Heart right ventricle (tissue), 16 donors: ENCODE measurements at regions not wholly inside any gene's neighbourhood (a gene's known extent, or its start where the extent isn't known, plus 50 kb on each side); places are given as distances from the start of the nearest gene placed in this dataset.
"Not testable (repeated sequence)": the region's sequence is repeated elsewhere in the genome, so short reads cannot be mapped to it uniquely, and the experiment has no call there.

ENCODE experiments used
- ATAC-seq, 8 donors: fragments of 200-7000 bp; cut with Tn5 transposase; one replicate each; pipeline ENCODE4 v1.9.1; 2020; ENCODE audit warnings: mild to moderate bottlenecking in 8 of 8, moderate library complexity in 8 of 8, moderate number of reproducible peaks in 1 of 8
- DNase-seq, 2 donors: peaks; one replicate each; pipeline ENCODE4 v3.0.0-alpha.2; 2020
- H3K27ac ChIP-seq, 10 donors: fragments of 200-600 bp; sonication (generic) in 2 of 10; one replicate each; pipeline versions ENCODE4 v1.5.0 to v1.8.0; 2020 to 2022; ENCODE audit warnings: mild to moderate bottlenecking in 3 of 10
- H3K27me3 ChIP-seq, 7 donors: fragments of 200-600 bp; one replicate each; pipeline ENCODE4 v1.8.0; 2021 to 2022; ENCODE audit warnings: mild to moderate bottlenecking in 2 of 7
- H3K36me3 ChIP-seq, 9 donors: fragments of 200-600 bp; sonication (generic) in 1 of 9; one replicate each; pipeline versions ENCODE4 v1.5.0 to v1.8.0; 2020 to 2022; ENCODE audit warnings: mild to moderate bottlenecking in 2 of 9
- H3K4me1 ChIP-seq, 9 donors: fragments of 200-600 bp; sonication (generic) in 1 of 9; one replicate each; pipeline versions ENCODE4 v1.5.0 to v1.8.0; 2020 to 2022; ENCODE audit warnings: mild to moderate bottlenecking in 4 of 9
- H3K4me3 ChIP-seq, 10 donors: fragments of 200-600 bp; sonication (generic) in 2 of 10; one replicate each; pipeline versions ENCODE4 v1.5.0 to v1.8.0; 2020 to 2022; ENCODE audit warnings: mild to moderate bottlenecking in 7 of 10, moderate library complexity in 2 of 10
- H3K9me3 ChIP-seq, 11 donors: fragments of 200-600 bp in 10 of 11; sonication (generic) in 2 of 11; one replicate each; pipeline versions ENCODE4 v1.5.0 to v1.8.0; 2013 to 2022; ENCODE audit warnings: mild to moderate bottlenecking in 2 of 11, control low read depth in 1 of 11, moderate library complexity in 1 of 11
- WGBS, 2 donors: extraction: QIAGEN DNeasy Blood & Tissue Kit; methylation state at CpG; one replicate each; pipeline ENCODE4 v1.1.7; 2013; ENCODE audit warnings: inconsistent platforms in 1 of 2; 5-methylcytosine and 5-hydroxymethylcytosine counted together
- intact Hi-C, 10 donors: fragments of 100-400 bp; cut with DNase I; formaldehyde crosslinking; loops; one replicate each; pipeline versions ENCODE4 v1.11.1 to v1.14.2; 2022
- TF ChIP-seq, protein P1 (sequence below), 9 donors: fragments of 200-600 bp; sonication (generic) in 2 of 9; IDR thresholded peaks; one replicate each; pipeline versions ENCODE4 v1.5.0 to v1.8.0; 2021 to 2022; ENCODE audit warnings: antibody characterized with exemption in 9 of 9, mild to moderate bottlenecking in 5 of 9, moderate library complexity in 1 of 9
- donor health status: Arrhythmogenic right ventricular cardiomyopathy.
- donor health status: ischemic (EF 13 %, LVEDD 7.1; RV severe dilation, severe dysfunction).
- donor health status: healthy with polysubstance abuse.
- donor health status: DM: no; HTN: yes; CAD: no.
- donor health status: DM: no; HTN: no; CAD: no.
- donor health status: ischemic (EF 25% LVEDD 6.9; RV normal size, moderate dysfunction).
- donor health status: ischemic (EF 25% LVEDD 5.7; RV mildly dilated, moderate dysfunction).
- donor health status: healthy.
- donor health status: DM: yes; HTN: yes; CAD: no.
- donor health status: Ischemic cardiomyopathy.
- donor health status: ischemic (EF 35%, LVEDD 5.7; RV mildly dilated, moderate dysfunction).
- donor health status: nonischemic (EF 11% LVEDD 7.7; RV severe dilation, severe dysfunction).
- donor health status: DM: yes; HTN: yes; CAD: no.
- donor health status: PGD.
- donor health status: ischemic (EF 29% LVEDD 5.4; RV normal size, mild dysfunction).
- donor health status: nonischemic (EF 23%, LVEDD 6.1; RV moderate dilation, normal function).

GRCh38 chr9:64370344-64370743 lies 914.7 kb downstream of the FOXD4L5 start:
- intact Hi-C loops, H3K4me3 ChIP-seq, H3K36me3 ChIP-seq, H3K9me3 ChIP-seq, H3K27ac ChIP-seq, ATAC-seq, H3K4me1 ChIP-seq, DNase-seq, H3K27me3 ChIP-seq: not testable (repeated sequence)
- 95 to 96% methylated on average over 3 of the region's 8 CpGs for WGBS, 2 donors

- WGBS, 2 donors = 0% methylated on average over 7 of the region's 31 CpGs; no CpG with 5 or more reads in 1 of the 2 donors
- H3K36me3 ChIP-seq, H3K9me3 ChIP-seq, intact Hi-C loops, H3K27ac ChIP-seq, H3K4me1 ChIP-seq, ATAC-seq, H3K27me3 ChIP-seq, DNase-seq: not testable (repeated sequence)
- peak overlapping the region in 3 of 10 donors; percentile 13 to 42 (median 24) for H3K4me3 ChIP-seq
These were observed 915.4 kb downstream of the FOXD4L5 start for GRCh38 chr9:64369644-64370043.

- H3K27ac ChIP-seq, intact Hi-C loops, H3K9me3 ChIP-seq, H3K27me3 ChIP-seq, H3K4me1 ChIP-seq, H3K36me3 ChIP-seq: not testable (repeated sequence)
- ATAC-seq (peak; percentile 94 to 100 (median 100)), DNase-seq (peak; percentile 76 to 82)
- H3K4me3 ChIP-seq = peak overlapping the region in 4 of 10 donors; percentile 21 to 43 (median 34)
- TF ChIP-seq, protein P1, sequence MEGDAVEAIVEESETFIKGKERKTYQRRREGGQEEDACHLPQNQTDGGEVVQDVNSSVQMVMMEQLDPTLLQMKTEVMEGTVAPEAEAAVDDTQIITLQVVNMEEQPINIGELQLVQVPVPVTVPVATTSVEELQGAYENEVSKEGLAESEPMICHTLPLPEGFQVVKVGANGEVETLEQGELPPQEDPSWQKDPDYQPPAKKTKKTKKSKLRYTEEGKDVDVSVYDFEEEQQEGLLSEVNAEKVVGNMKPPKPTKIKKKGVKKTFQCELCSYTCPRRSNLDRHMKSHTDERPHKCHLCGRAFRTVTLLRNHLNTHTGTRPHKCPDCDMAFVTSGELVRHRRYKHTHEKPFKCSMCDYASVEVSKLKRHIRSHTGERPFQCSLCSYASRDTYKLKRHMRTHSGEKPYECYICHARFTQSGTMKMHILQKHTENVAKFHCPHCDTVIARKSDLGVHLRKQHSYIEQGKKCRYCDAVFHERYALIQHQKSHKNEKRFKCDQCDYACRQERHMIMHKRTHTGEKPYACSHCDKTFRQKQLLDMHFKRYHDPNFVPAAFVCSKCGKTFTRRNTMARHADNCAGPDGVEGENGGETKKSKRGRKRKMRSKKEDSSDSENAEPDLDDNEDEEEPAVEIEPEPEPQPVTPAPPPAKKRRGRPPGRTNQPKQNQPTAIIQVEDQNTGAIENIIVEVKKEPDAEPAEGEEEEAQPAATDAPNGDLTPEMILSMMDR (IDR thresholded peaks at IDR 0.05) = peak; percentile 11 to 54 (median 38)
- WGBS, 2 donors = 0 to 2% methylated on average over 15 to 24 of the region's 44 CpGs
These were observed 915.9 kb downstream of the FOXD4L5 start for GRCh38 chr9:64369114-64369513.

DNA sequence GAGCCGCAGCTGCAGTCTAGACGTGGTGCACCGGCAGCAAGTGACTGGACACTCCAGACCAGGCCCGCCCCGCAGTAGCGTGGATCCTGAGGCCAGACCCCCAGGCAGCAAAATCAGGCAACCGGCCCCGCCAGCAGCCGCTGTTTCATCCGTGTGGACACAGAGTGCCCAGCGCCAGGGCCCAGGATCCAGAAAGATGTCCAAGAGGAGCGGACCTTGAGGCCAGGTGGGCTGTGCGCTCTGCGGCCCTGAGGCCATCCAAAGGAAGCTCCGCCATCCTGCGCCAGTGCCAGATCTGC lies 916.4 kb downstream of the FOXD4L5 start:
- H3K4me1 ChIP-seq, H3K9me3 ChIP-seq, H3K36me3 ChIP-seq, ATAC-seq, H3K27me3 ChIP-seq, intact Hi-C loops, H3K27ac ChIP-seq, DNase-seq: not testable (repeated sequence)
- peak overlapping the region in 5 of 10 donors; percentile 17 to 38 (median 24) for H3K4me3 ChIP-seq
- 6% methylated on average over 8 of the region's 16 CpGs; no CpG with 5 or more reads in 1 of the 2 donors for WGBS, 2 donors

DNA sequence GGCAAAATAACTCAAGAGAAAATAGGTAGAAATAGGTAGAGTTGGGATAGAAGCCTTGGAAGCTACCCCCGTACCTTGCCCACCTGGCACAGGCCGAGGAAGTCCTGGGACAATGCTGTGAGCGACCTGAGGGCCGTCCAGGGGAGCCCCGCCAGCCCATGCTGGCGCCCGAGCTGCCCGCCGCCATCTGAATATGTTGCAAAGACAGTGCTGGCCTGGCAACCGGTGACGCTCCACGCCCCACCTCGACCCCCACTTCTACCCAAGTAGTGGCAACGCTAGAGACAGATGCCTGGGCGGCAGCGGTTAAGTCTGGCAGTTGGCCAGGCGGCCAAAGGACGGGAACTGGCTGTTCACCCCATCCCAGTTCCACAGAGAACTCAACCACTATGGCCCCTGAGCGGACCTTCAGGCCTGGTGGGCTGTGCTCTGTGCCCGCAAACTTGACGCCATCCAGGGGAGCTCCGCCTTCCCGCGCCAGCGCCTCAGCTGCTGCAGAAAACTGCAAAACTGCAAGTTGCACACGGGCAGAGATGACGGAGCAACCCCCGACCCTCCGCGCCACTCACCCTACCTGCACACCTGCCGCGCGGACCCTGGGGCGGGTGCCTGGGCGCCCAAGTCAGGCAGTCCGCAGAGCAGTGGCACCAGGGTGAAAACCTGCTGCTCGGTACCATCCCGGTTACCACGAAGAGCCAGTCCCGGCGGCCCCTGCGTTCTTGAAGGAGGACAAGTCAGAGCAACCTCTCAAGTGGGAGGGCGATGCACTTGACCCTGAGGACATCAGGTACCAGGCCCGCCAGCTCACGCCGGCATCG lies 917.0 kb downstream of the FOXD4L5 start:
- H3K36me3 ChIP-seq, H3K4me1 ChIP-seq, ATAC-seq, H3K9me3 ChIP-seq, H3K27me3 ChIP-seq, H3K27ac ChIP-seq, intact Hi-C loops: not testable (repeated sequence)
- WGBS, 2 donors = 33 to 93% methylated on average over 3 to 32 of the region's 47 CpGs
- peak in 1 of 2 donors; percentile 4 for DNase-seq
- H3K4me3 ChIP-seq = peak overlapping the region in 4 of 10 donors; percentile 21 to 38 (median 30)
